ENCODE measurements at regions not wholly inside any gene's neighbourhood (a gene's known extent, or its start where the extent isn't known, plus 50 kb on each side); places are given as distances from the start of the nearest gene placed in this dataset.

DNA sequence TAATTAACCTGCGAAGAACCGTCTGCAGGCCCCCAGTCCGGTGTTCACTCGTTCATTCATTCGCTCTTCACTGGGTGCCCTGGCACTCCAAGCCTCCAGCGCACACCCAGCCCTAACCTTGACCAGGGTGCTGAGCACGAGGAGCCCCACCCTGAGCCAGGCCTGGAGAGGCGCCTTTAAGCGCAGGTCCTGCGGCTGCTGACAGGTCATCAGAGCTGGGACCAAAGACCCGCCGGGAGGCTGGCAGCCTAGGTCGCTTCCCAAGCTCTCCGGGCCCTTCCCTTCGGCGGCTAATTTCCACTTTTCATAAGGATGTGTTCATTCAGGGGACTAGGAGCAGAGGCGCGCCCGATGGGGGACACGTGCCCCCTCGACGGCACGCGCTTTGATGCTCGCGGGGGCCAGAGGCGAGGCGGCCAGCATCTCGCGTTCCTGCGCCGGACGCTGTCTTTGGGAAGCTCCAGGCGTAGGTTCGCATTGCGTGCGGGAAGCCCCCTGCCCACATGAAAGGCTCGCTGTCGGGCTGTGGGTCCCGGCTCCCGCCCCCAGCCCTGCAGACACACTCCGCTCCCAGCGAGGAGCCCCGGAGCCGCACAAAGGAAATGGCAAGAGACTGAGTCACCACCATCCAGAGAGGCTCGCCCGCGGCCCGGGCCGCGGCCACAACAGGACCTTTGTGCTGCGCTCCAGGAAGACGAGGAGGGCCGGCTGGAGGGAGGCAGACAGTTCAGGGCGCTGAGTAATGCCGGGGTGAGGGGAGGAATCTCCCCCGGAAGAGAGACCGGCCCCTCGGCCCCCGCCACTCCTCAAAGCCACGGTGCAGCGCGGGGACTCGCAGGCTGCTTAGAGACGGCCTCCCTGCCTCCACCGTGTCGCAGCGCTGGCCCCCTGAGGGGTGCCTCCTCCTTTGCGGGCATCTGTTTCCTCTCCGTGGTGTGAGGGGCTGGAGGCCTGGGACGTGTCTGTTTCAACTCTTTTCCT, 266.4 kb upstream of the HES1 start:
- H3K4me3 Mint-ChIP-seq = peak overlapping the region; percentile 31
- H3K27me3 Mint-ChIP-seq = no peaks in the 10 kb centered on the region
- no peak for TF ChIP-seq CTCF (conservative IDR thresholded peaks at IDR 0.05)
- H3K9me3 Mint-ChIP-seq = no peaks in the 10 kb centered on the region
- H3K4me1 Mint-ChIP-seq (ENCODE audit: unreplicated experiment) = peaks cover 55% of the 10 kb centered on the region
- H3K36me3 Mint-ChIP-seq = no peaks in the 10 kb centered on the region
- no peak for DNase-seq (ENCODE audit: extremely low spot score, unreplicated experiment)
- H3K27ac Mint-ChIP-seq = peak overlapping the region; percentile 73

DNA sequence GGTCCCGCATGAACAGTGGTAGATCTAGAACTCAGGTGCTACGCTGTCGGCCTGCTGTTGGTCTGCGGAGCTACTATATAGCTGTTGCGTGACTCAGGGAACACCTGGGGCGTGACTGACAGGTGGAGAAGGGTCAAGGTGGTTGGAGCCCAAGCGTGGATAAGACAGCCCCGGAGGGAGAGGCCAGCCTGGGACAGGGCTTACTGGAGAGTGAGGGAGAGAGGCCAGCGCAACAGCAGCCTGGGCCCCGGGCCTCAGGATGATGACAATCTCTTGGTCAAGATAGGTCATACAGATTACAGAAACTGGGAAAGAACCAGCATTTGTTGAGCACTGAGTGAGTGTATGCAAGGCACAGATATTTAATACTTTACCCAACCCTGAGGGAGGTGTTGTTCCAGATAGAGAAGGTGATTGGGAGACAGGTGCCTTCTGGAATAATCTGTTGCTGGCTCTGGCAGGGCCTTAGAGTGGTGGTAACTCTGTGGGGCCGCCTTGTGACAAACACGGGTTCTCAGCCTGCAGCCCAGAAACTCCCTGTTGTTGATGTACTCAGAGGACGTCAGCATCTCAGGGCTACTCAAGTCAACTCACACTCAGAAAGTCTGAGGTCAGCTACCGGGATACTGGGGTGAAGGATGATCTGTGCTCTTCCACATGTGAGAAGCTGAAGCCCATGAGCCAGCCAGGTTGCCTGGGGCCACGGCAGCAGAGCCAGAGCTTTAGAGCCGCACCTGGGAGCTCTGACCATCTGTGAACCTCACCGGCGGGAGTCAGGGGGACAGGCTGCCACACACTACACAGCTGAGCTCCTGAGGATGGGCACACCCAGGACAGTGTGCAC, 265.4 kb upstream of the HES1 start:
- H3K4me1 Mint-ChIP-seq (ENCODE audit: unreplicated experiment) = peaks cover 59% of the 10 kb centered on the region
- no peak for DNase-seq (ENCODE audit: extremely low spot score, unreplicated experiment)
- H3K9me3 Mint-ChIP-seq = no peaks in the 10 kb centered on the region
- H3K27ac Mint-ChIP-seq = peak overlapping the region; percentile 73
- no peak for TF ChIP-seq CTCF (conservative IDR thresholded peaks at IDR 0.05)
- H3K36me3 Mint-ChIP-seq = no peaks in the 10 kb centered on the region
- no peaks in the 10 kb centered on the region for H3K27me3 Mint-ChIP-seq
- peak overlapping the region; percentile 58 for H3K4me3 Mint-ChIP-seq

DNA sequence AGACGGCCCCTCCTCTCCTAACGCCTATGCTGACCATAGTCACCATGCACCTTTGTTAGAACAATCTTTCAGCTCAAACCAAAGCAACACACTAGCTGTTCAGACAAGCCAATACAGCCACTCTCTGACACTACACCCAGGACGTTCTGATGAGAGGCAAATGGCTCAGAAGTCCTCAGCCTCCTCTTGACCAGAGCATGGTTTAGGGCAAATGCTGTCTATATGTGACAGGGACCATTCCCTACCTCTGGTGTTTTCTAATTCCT, 264.8 kb upstream of the HES1 start:
- H3K27me3 Mint-ChIP-seq = no peaks in the 10 kb centered on the region
- DNase-seq (ENCODE audit: extremely low spot score, unreplicated experiment) = no peak
- no peak for TF ChIP-seq CTCF (conservative IDR thresholded peaks at IDR 0.05)
- H3K4me3 Mint-ChIP-seq = no peak overlapping the region
- H3K4me1 Mint-ChIP-seq (ENCODE audit: unreplicated experiment) = peaks cover 60% of the 10 kb centered on the region
- peaks cover 3% of the 10 kb centered on the region for H3K9me3 Mint-ChIP-seq
- H3K27ac Mint-ChIP-seq = peak overlapping the region; percentile 73
- no peaks in the 10 kb centered on the region for H3K36me3 Mint-ChIP-seq

DNA sequence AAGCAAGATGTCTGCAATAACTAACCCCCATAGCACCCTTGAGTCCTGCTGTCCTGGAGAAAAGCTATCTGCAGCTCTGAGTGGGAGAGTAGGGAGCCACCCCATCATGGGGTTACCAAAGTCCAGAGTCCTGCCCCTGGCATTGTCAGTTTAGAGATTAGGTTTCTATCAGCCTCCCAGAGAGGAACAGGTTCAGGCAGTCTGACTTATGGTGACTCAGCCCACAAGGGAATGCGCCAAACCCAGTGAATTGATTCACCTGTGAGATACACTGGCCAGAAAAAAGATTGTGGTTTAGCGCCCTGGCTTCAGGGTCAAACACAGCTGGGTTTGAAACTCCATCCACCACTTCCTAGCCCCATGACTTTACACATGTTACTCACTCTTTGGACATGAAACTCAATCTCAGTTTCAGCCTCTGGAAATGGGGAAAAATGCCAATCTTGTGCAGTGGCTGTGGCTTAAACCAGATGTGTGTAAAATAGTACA, 263.6 kb upstream of the HES1 start:
- Mint-ChIP-seq H3K9me3 (peaks cover 3% of the 10 kb centered on the region), H3K36me3 (no peaks in the 10 kb centered on the region), H3K4me1 (ENCODE audit: unreplicated experiment) (peaks cover 61% of the 10 kb centered on the region), H3K27ac (peak overlapping the region; percentile 98), H3K4me3 (peak overlapping the region; percentile 44), H3K27me3 (no peaks in the 10 kb centered on the region)
- no peak for DNase-seq (ENCODE audit: extremely low spot score, unreplicated experiment)
- TF ChIP-seq CTCF (conservative IDR thresholded peaks at IDR 0.05) = no peak

GRCh38 chr3:193873426-193874201, 262.3 kb upstream of the HES1 start:
- H3K4me3 Mint-ChIP-seq = peak overlapping the region; percentile 13
- peaks cover 60% of the 10 kb centered on the region for H3K4me1 Mint-ChIP-seq (ENCODE audit: unreplicated experiment)
- peaks cover 3% of the 10 kb centered on the region for H3K9me3 Mint-ChIP-seq
- no peaks in the 10 kb centered on the region for H3K36me3 Mint-ChIP-seq
- DNase-seq (ENCODE audit: extremely low spot score, unreplicated experiment) = no peak
- TF ChIP-seq CTCF (conservative IDR thresholded peaks at IDR 0.05) = no peak
- H3K27ac Mint-ChIP-seq = peak overlapping the region; percentile 98
- no peaks in the 10 kb centered on the region for H3K27me3 Mint-ChIP-seq
